GM18505 (cell line): ENCODE measurements at regions not wholly inside any gene's neighbourhood (a gene's known extent, or its start where the extent isn't known, plus 50 kb on each side); places are given as distances from the start of the nearest gene placed in this dataset.
"Not testable (repeated sequence)": the region's sequence is repeated elsewhere in the genome, so short reads cannot be mapped to it uniquely, and the experiment has no call there.

Experiments used
- ATAC-seq: cut with Tn5 transposase; IDR thresholded peaks from one replicate; pipeline ENCODE4 v1.9.1; 2021; ENCODE audit not compliant: unreplicated experiment
- POLR2A ChIP-seq: IDR thresholded peaks from 4 replicates; pipeline ENCODE4 v1.6.1; 2011; ENCODE audit warnings: borderline replicate concordance; ENCODE audit not compliant: insufficient read depth, insufficient read length; ENCODE audit errors: extremely low read depth

DNA sequence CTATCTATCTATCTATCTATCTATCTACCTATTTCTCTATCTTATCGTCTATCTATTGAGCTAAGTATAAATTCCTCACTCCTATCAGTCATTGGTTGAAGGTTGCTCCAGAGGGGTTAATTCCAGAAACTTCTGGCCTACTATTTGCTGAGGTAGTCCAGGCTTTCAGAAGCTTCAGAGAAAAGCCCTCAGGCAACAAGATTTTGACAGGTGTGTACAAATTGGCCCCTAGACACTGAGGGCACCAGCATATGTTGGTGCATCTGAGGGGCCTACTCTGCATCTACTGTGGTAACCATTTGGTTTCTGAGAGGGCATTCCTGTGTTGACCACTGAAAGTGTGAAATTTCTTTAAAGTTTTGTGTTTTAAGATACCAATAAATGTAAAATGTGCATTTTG, 265.2 kb upstream of the B3GALT2 start:
- ATAC-seq, result no peak
- TF ChIP-seq POLR2A, result no peak

DNA sequence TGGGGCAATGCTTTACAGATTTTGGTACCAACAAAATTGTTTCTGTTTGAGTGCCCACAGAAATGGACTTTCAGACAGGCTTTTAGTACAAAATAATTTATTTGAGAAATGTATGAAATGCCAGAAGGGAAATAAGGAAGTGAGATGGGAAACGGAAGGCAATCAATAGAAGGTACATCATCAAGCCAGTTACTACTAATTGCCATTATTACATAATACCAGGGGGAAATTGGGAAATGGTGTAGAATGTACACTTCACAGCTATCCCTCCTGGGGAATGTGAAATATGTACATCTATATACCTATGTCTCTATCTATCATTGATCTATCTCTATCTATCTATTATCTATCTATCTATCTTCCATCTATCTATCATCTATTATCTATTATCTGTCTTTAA, 264.6 kb upstream of the B3GALT2 start:
- ATAC-seq, result no peak
- no peak for TF ChIP-seq POLR2A

DNA sequence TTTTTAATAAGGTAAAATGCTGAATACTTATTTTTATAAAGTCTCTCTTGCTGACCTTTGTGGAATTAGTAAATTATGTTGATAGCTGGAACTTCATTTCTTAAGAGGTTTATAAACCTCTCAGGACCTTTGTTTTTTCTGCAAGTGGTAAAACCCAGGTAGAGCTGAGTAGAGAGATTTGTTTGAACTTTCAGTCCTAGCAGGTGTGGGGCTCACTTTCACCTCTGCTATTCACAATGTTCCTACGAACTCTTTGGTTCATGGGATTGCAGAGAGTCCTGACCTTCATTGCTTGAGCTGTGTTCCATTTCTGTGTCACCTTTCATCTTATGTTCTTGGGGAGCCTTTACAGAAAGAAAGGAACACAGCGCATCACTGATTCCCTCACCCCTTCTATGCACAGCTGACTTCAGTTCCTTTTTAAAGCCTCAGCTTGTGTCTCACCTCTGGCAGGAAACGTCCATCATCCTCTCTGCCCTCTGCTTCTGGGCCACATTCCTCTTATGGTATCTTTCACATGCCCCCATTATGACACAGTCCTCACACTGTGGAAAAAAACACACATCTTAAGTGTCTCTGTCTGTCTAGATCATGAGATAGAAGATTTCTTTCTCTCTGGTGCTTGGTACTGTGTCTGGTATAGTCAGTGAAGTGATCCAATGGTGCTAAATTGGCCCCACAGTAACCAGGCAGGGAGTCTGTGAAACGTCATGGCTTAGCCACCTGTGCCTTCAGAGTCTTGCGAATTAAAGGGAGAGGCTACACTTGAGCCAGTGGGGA, 262.5 kb upstream of the B3GALT2 start:
- no peak for TF ChIP-seq POLR2A
- peak; percentile 93 for ATAC-seq

DNA sequence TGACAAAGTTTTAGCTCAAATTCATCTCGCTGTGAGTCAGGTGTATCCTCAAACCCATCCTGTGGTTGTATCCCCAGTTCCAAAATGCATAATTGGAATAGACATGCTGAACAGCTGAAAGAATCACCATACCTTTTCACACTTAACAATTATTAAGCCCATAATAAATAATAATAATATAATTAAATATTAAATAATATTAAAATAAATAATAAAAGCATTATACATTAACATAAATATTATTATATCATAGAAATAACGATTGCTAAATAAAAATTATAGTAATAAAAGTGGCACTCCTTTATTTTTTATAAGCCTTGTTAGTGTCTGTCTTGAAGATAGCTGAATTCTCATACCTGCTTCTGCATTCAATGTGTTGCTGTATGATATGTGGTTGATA, 257.5 kb upstream of the B3GALT2 start:
- no peak for TF ChIP-seq POLR2A

DNA sequence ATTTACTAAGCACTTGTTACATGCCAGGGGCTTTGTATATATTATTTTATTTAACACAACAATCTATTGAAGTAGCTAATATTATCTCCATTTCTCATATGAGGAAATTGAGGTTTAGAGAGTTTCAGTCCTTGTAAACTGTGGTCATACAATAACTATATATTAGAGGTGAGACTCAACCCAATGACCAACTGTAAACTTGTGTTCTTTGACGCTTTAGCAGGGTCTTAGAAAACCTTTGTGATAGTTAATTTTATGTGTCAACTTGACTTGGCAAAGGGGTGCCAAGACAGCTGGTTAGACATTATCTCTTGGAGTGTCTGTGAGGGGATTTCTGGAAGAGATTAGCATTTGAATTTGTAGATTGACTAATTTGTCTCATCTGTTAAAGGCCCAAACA, 252.4 kb upstream of the B3GALT2 start:
- ATAC-seq, result peak; percentile 49
- no peak for TF ChIP-seq POLR2A

More for the DNA sequence above, 257.5 kb upstream of the B3GALT2 start:
- ATAC-seq, result no peak

DNA sequence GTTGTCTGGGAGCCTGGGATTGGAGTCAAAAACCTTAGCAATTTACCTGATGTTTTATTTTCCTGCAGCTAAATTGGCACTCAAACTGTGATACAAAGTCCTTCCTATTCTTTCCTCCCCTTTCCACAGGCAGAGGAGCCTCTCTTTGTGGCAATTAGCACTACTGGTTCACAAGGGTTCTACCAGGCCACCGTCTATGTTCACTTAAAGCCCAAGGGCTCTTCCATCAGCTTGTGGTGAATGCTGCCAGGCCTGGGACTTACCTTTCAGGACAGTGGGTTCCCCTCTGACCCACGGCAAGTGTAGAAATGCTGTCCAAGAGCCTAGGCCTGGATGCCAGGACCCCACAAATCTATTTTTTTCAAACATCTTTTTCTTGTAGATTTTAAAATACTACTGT, 251.9 kb upstream of the B3GALT2 start:
- ATAC-seq, result no peak
- no peak for TF ChIP-seq POLR2A

DNA sequence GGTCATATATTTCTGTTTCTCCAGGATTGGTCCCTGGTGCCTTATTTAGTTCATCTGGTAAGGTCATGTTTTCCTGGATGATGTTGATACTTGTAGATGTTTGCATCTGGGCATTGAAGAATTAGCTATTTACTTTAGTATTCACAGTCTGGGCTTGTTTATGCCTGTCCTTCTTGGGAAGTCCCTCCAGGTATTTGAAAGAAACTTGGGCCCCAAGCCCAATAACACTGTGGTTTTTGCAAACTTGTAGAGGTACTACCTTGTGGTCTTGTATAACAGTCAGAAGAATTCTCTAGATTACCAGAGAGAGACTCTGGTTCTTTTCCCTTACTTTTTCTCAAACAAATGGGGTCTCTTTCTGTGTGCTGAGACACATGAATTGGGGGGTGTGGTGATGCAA, 251.4 kb upstream of the B3GALT2 start:
- ATAC-seq, result peak; percentile 83
- no peak for TF ChIP-seq POLR2A

DNA sequence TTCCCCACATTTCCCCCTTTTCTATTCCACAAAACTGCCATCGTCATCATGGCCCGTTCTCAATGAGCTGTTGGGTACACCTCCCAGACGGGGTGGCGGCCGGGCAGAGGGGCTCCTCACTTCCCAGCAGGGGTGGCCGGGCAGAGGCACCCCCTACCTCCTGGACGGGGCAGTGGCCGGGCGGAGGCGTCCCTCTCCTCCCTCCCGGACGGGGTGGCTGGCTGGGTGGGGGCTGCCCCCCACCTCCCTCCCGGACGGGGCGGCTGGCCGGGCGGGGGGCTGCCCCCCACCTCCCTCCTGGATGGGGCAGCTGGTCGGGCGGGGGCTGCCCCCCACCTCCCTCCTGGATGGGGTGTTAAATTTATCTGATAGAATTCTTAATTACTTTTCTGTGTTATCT, 250.9 kb upstream of the B3GALT2 start:
- not testable (repeated sequence) for ATAC-seq

DNA sequence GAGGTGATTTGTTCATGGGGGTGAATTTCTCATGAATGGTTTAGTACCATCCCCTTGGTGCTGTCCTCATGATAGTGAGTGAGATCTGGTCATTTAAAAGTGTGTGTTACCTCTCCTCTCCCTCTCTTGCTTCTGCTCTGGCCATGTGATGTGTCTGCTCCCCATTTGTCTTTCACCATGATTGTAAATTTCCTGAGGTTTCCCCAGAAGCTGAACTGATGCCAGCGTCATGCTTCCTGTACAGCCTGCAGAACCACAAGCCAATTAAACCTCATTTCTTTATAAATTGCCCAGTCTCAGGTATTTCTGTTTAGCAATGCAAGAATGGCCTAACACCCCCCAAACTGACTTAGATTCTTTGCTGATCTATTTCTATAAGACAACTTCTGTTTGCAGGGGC, 249.4 kb upstream of the B3GALT2 start:
- TF ChIP-seq POLR2A, result no peak
- ATAC-seq, result no peak

DNA sequence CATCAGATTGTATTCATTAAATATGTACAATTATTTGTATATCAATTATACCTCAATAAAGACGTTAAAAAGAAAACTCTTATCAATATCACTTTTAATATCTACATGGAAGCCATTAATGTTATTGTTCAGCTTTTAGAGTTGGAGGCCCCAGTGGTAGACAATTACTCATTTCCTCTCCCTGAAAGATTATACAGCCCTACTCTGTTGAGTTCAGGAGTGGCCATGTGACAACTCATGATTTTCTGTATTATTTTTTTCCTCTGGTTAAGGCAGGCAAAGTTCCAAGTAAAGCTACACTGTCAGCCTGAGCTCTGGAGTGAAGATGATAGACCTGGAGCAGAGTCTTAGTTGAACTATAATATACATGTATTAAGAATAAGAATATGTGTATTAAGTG, 247.9 kb upstream of the B3GALT2 start:
- no peak for ATAC-seq
- TF ChIP-seq POLR2A, result no peak

DNA sequence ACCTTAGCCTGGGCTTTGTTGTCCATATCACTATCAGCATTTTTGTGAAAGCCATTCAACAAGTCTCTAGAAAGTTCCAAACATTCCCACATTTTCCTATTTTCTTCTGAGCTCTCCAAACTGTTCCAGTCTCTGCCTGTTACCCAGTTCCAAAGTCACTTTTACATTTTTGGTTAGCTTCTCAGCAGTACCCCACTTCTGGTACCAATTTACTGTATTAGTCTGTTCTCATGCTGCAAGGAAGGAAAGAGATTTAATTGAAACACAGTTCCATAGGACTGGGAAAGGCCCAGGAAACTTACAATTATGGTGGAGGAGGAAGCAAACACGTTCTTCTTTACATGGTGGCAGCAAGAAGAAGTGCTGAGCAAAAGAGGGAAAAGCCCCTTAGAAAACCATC, 247.2 kb upstream of the B3GALT2 start:
- no peak for ATAC-seq
- no peak for TF ChIP-seq POLR2A

DNA sequence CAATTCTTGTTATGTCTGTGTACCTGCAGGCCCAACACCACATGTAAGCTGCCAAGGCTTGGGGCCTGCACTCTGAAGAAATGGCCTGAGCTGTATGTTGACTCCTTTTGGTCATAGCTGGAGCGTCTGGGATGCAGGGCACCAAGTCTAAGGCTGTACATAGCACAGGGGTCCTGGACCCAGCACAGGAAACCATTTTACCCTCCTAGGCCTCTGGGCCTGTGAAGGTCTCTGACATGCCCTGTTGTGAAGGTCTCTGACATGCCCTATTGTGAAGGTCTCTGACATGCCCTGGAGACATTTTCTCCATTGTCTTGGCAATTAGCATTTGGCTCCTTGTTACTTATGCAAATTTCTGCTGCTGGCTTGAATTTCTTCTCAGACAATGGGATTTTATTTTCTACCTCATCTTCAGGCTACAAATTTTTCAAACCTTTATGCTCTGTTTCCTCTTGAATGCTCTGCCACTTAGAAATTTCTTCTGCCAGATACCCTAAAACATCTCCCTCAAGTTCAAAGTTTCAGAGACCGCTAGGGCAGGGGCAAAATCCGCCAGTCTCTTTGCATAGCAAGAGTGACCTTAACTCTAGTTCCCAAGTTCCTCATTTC, 246.7 kb upstream of the B3GALT2 start:
- no peak for ATAC-seq
- no peak for TF ChIP-seq POLR2A

DNA sequence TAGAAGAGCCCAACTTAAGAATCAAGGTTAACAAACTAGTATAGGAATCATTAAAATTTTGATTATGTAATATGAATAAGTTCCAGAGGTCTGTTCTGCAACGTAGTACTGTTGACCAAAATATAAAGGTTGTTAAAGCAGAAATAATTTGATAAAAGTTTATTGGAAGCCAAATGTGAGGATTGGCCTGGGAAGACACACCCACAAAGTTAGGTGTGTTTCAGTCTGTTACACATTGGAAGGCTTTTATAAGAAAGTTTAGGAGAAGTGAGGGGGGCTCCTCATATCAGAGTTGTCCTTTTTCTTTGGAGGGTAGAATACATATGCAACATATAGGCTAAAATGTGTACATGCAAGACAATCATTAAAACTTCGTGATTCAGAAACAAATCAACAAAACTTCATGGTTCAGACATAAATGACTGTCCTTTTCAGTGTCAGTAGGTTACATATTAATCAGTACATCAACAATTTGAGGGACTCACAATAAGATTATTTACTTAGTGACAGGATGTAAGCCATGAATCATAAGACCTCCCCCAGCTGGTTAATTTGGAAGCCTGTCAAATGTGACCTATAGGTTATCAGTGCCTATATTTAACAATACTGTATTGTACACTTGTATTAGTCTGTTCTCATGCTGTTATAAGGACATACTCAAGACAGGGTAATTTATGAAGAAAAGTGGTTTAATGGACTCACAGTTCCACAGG, 245.0 kb upstream of the B3GALT2 start:
- no peak for TF ChIP-seq POLR2A
- no peak for ATAC-seq

DNA sequence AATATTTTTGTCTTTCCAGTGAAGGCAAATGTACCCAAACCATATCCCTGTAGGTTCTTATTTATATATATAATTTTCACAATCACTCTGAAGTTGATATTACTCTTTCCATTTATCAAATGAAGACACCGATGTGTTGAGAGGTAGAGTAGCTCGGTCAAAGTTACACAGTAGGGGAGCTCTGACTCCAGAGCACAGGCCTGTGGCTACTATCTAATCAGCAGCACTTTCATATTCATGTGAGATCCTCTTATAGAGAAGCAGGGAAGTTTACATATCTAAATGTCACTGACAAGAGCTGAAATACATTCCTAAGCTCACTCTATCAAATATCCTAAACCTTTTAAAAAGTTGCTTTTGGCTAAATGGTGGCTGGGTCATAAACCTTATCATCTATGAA, 241.1 kb upstream of the B3GALT2 start:
- no peak for ATAC-seq
- TF ChIP-seq POLR2A, result no peak
